ENCODE measurements at regions not wholly inside any gene's neighbourhood (a gene's known extent, or its start where the extent isn't known, plus 50 kb on each side); places are given as distances from the start of the nearest gene placed in this dataset.

- H3K27ac ChIP-seq, result no peak overlapping the region
- no peak overlapping the region for H3K4me3 ChIP-seq (replicated peaks in 1 of 3)
- no peaks in the 10 kb centered on the region for H3K4me1 ChIP-seq
- 80 to 85% methylated on average over 20 of the region's 20 CpGs for WGBS, 2 donors
- no peaks in the 10 kb centered on the region for H3K27me3 ChIP-seq
- H3K36me3 ChIP-seq, result no peaks in the 10 kb centered on the region
- DNase-seq, result no peak
- H3K9me3 ChIP-seq, result no peaks in the 10 kb centered on the region
- TF ChIP-seq POLR2A (IDR thresholded peaks at IDR 0.05) (no peak), CTCF (IDR thresholded peaks at IDR 0.05) (no peak)
- intact Hi-C loops (cut with DNase I), result no loop called here
Observed at GRCh38 chr20:57907131-57908000, 197.6 kb upstream of the PMEPA1 start.

GRCh38 chr20:57905448-57905847 is 195.6 kb upstream of the PMEPA1 start:
- Histone ChIP-seq H3K4me3 (replicated peaks in 1 of 3) (no peak overlapping the region), H3K36me3 (no peaks in the 10 kb centered on the region), H3K9me3 (no peaks in the 10 kb centered on the region), H3K27ac (no peak overlapping the region), H3K27me3 (no peaks in the 10 kb centered on the region), H3K4me1 (no peaks in the 10 kb centered on the region)
- intact Hi-C loops (cut with DNase I), result no loop called here
- WGBS, 2 donors, result 87 to 89% methylated on average over 5 of the region's 5 CpGs
- TF ChIP-seq CTCF (IDR thresholded peaks at IDR 0.05) (no peak), POLR2A (IDR thresholded peaks at IDR 0.05) (no peak)
- DNase-seq, result no peak

- no peaks in the 10 kb centered on the region for H3K27me3 ChIP-seq
- H3K27ac ChIP-seq, result no peak overlapping the region
- WGBS, 2 donors, result 88 to 89% methylated on average over 10 of the region's 10 CpGs
- H3K9me3 ChIP-seq, result no peaks in the 10 kb centered on the region
- intact Hi-C loops (cut with DNase I), result no loop called here
- no peak for DNase-seq
- no peak overlapping the region for H3K4me3 ChIP-seq (replicated peaks in 1 of 3)
- TF ChIP-seq POLR2A (IDR thresholded peaks at IDR 0.05) (no peak), CTCF (IDR thresholded peaks at IDR 0.05) (no peak)
- H3K4me1 ChIP-seq, result no peaks in the 10 kb centered on the region
- no peaks in the 10 kb centered on the region for H3K36me3 ChIP-seq
Observed at GRCh38 chr20:57904314-57905105, 194.7 kb upstream of the PMEPA1 start.

- no peak overlapping the region for H3K4me3 ChIP-seq (replicated peaks in 1 of 3)
- H3K27me3 ChIP-seq, result no peaks in the 10 kb centered on the region
- H3K36me3 ChIP-seq, result no peaks in the 10 kb centered on the region
- H3K4me1 ChIP-seq, result no peaks in the 10 kb centered on the region
- WGBS, 2 donors, result 76 to 84% methylated on average over 1 of the region's 1 CpG
- H3K9me3 ChIP-seq, result no peaks in the 10 kb centered on the region
- intact Hi-C loops (cut with DNase I), result no loop called here
- DNase-seq, result no peak
- TF ChIP-seq POLR2A (IDR thresholded peaks at IDR 0.05), result no peak
- no peak for TF ChIP-seq CTCF (IDR thresholded peaks at IDR 0.05)
- H3K27ac ChIP-seq, result no peak overlapping the region
Observed at GRCh38 chr20:57902473-57902872, 192.7 kb upstream of the PMEPA1 start.

GRCh38 chr20:57901526-57901925 is 191.7 kb upstream of the PMEPA1 start:
- H3K9me3 ChIP-seq, result no peaks in the 10 kb centered on the region
- no peaks in the 10 kb centered on the region for H3K4me1 ChIP-seq
- H3K36me3 ChIP-seq, result no peaks in the 10 kb centered on the region
- TF ChIP-seq CTCF (IDR thresholded peaks at IDR 0.05) (no peak), POLR2A (IDR thresholded peaks at IDR 0.05) (no peak)
- DNase-seq, result no peak
- no peak overlapping the region for H3K27ac ChIP-seq
- H3K27me3 ChIP-seq, result no peaks in the 10 kb centered on the region
- intact Hi-C loops (cut with DNase I), result no loop called here
- 78 to 92% methylated on average over 4 of the region's 4 CpGs for WGBS, 2 donors
- H3K4me3 ChIP-seq (replicated peaks in 1 of 3), result no peak overlapping the region
